WTC11 (cell line): ENCODE measurements at regions not wholly inside any gene's neighbourhood (a gene's known extent, or its start where the extent isn't known, plus 50 kb on each side); places are given as distances from the start of the nearest gene placed in this dataset.

ENCODE experiments used
- ATAC-seq: fragments of 200-7000 bp; cut with Tn5 transposase; 2 replicates; pipeline ENCODE4 v1.10.0; 2021; ENCODE audit warnings: mild to moderate bottlenecking, moderate library complexity
- CTCF ChIA-PET: fragments of 300-600 bp; sonication (Branson Sonifier 250); formaldehyde crosslinking; loops from one replicate; lab custom pipeline; 2021; ENCODE audit warnings: antibody characterized with exemption; lab: Charles Lee
- POLR2A ChIA-PET: fragments of 350-600 bp; sonication (Branson Sonifier 250); formaldehyde crosslinking; loops from one replicate; lab custom pipeline; 2021; ENCODE audit warnings: antibody characterized with exemption; lab: Charles Lee
- DNase-seq: peaks from one replicate; pipeline ENCODE4 v3.0.0; 2021; ENCODE audit warnings: low spot score
- H3K27ac Mint-ChIP-seq: 2 replicates; pipeline ENCODE4 v1.8.0; 2021; ENCODE audit warnings: mixed read lengths
- H3K27me3 Mint-ChIP-seq: 2 replicates; pipeline ENCODE4 v1.8.0; 2021; ENCODE audit warnings: low read depth, mild to moderate bottlenecking, moderate library complexity, mixed read lengths
- H3K36me3 Mint-ChIP-seq: 2 replicates; pipeline ENCODE4 v1.8.0; 2021; ENCODE audit warnings: mixed read lengths
- H3K4me1 Mint-ChIP-seq: 2 replicates; pipeline ENCODE4 v1.8.0; 2022; ENCODE audit warnings: mixed read lengths
- H3K4me3 Mint-ChIP-seq: 2 replicates; pipeline ENCODE4 v1.8.0; 2021; ENCODE audit warnings: mild to moderate bottlenecking, moderate library complexity, mixed read lengths
- H3K9me3 Mint-ChIP-seq: 2 replicates; pipeline ENCODE4 v1.8.0; 2021; ENCODE audit warnings: mixed read lengths
- ATF2 ChIP-seq: sonication (generic); formaldehyde crosslinking; IDR thresholded peaks from 2 replicates; pipeline ENCODE4 v1.8.1; 2022; ENCODE audit warnings: low read depth, missing genetic modification reagents, borderline replicate concordance
- ATF3 ChIP-seq: sonication (generic); formaldehyde crosslinking; conservative IDR thresholded peaks from 2 replicates; pipeline ENCODE4 v1.8.1; 2022; ENCODE audit warnings: mild to moderate bottlenecking, missing genetic modification reagents
- CREB1 ChIP-seq: sonication (generic); formaldehyde crosslinking; IDR thresholded peaks from 2 replicates; pipeline ENCODE4 v1.8.0; 2023; ENCODE audit warnings: mild to moderate bottlenecking, missing genetic modification reagents
- CREM ChIP-seq: sonication (generic); formaldehyde crosslinking; IDR thresholded peaks from 2 replicates; pipeline ENCODE4 v1.8.1; 2022; ENCODE audit warnings: mild to moderate bottlenecking, missing genetic modification reagents, moderate library complexity
- E2F4 ChIP-seq: sonication (generic); formaldehyde crosslinking; IDR thresholded peaks from 2 replicates; pipeline ENCODE4 v1.8.1; 2022; ENCODE audit warnings: low read depth, mild to moderate bottlenecking, moderate library complexity, missing genetic modification reagents, borderline replicate concordance
- ESRRA ChIP-seq: sonication (generic); formaldehyde crosslinking; IDR thresholded peaks from 2 replicates; pipeline ENCODE4 v1.8.1; 2022; ENCODE audit warnings: mild to moderate bottlenecking, missing genetic modification reagents, borderline replicate concordance
- FOXP1 ChIP-seq: sonication (generic); formaldehyde crosslinking; IDR thresholded peaks from 2 replicates; pipeline ENCODE4 v1.8.0; 2022; ENCODE audit warnings: missing genetic modification reagents, mild to moderate bottlenecking, moderate library complexity, borderline replicate concordance
- KAT7 ChIP-seq: sonication (generic); formaldehyde crosslinking; IDR thresholded peaks from 2 replicates; pipeline ENCODE4 v1.8.1; 2023; ENCODE audit warnings: missing genetic modification reagents, mild to moderate bottlenecking, borderline replicate concordance
- OVOL2 ChIP-seq: fragments of 250-450 bp; sonication (Bioruptor Pico); IDR thresholded peaks from 2 replicates; pipeline ENCODE4 v1.9.0; 2021; ENCODE audit warnings: mild to moderate bottlenecking, borderline replicate concordance
- SMAD3 ChIP-seq: sonication (generic); formaldehyde crosslinking; IDR thresholded peaks from 2 replicates; pipeline ENCODE4 v1.8.0; 2022; ENCODE audit warnings: missing genetic modification reagents, mild to moderate bottlenecking, borderline replicate concordance
- ZBTB21 ChIP-seq: sonication (generic); formaldehyde crosslinking; IDR thresholded peaks from 2 replicates; pipeline ENCODE4 v1.8.1; 2023; ENCODE audit warnings: mild to moderate bottlenecking, missing genetic modification reagents, borderline replicate concordance
- ZNF317 ChIP-seq: sonication (generic); formaldehyde crosslinking; IDR thresholded peaks from 2 replicates; pipeline ENCODE4 v1.8.1; 2023; ENCODE audit warnings: low read depth, mild to moderate bottlenecking, moderate library complexity, missing genetic modification reagents, borderline replicate concordance
- ZNF396 ChIP-seq: fragments of 250-450 bp; sonication (Bioruptor Pico); IDR thresholded peaks from 2 replicates; pipeline ENCODE4 v1.8.0; 2021; ENCODE audit warnings: mild to moderate bottlenecking, moderate library complexity, borderline replicate concordance
- ZNF512 ChIP-seq: sonication (generic); formaldehyde crosslinking; IDR thresholded peaks from 2 replicates; pipeline ENCODE4 v1.8.1; 2022; ENCODE audit warnings: missing genetic modification reagents, borderline replicate concordance
- TF ChIP-seq, protein P1 (sequence below): sonication (generic); formaldehyde crosslinking; IDR thresholded peaks from 2 replicates; pipeline ENCODE4 v1.8.1; 2023; ENCODE audit warnings: mild to moderate bottlenecking, missing genetic modification reagents
- TF ChIP-seq, protein P2 (sequence below): sonication (generic); formaldehyde crosslinking; IDR thresholded peaks from 2 replicates; pipeline ENCODE4 v1.8.1; 2023; ENCODE audit warnings: mild to moderate bottlenecking, missing genetic modification reagents, moderate library complexity

DNA sequence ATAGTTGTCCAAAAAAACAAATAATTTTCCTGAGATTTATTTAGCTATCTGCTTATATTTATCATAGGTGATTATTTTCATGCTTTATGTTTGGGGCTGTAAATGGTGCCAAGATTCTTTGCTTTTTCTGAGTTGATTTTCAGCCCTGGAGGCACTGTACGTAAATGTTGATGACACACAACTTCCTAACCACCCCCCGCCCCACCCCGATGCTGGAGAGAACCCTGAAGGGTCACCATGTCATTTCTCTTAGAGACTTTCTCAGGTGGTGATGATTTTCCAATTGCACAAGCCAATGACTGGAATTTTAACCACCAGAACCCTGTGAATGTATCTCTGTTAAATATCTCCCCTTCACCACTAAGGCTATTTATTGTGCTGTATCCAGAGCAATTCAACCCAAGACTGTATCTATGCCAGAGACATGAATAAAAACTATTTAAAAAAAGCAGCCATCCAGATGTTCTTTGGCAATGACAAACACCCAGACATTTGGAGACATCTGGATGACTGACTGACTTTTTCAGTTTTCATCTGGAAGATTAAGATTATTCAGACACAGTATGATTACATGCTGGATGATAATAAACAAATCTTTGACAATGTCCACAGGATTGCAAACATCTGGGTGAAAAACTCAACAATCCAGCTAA, 346.0 kb downstream of the LMX1A start:
- no peak overlapping the region for H3K4me3 Mint-ChIP-seq
- H3K36me3 Mint-ChIP-seq, result no peaks in the 10 kb centered on the region
- no peaks in the 10 kb centered on the region; the same call in 1 of the 2 replicates for H3K27me3 Mint-ChIP-seq
- no peak overlapping the region for H3K27ac Mint-ChIP-seq
- no peaks in the 10 kb centered on the region for H3K9me3 Mint-ChIP-seq
- H3K4me1 Mint-ChIP-seq, result no peaks in the 10 kb centered on the region
- ATAC-seq (no peak), DNase-seq (no peak)
- ChIA-PET CTCF (no interaction called here), POLR2A (no interaction called here)
- TF ChIP-seq ZBTB21 (no peak), ZNF317 (CRISPR knock-in tag) (no peak), ZNF512 (CRISPR knock-in tag) (no peak), CREB1 (CRISPR knock-in tag) (no peak), ATF3 (CRISPR knock-in tag) (no peak), ESRRA (no peak), CREM (CRISPR knock-in tag) (no peak), E2F4 (CRISPR knock-in tag) (no peak), OVOL2 (no peak), SMAD3 (CRISPR knock-in tag) (no peak), ZNF396 (CRISPR knock-in tag) (no peak)
- TF ChIP-seq, protein P1, sequence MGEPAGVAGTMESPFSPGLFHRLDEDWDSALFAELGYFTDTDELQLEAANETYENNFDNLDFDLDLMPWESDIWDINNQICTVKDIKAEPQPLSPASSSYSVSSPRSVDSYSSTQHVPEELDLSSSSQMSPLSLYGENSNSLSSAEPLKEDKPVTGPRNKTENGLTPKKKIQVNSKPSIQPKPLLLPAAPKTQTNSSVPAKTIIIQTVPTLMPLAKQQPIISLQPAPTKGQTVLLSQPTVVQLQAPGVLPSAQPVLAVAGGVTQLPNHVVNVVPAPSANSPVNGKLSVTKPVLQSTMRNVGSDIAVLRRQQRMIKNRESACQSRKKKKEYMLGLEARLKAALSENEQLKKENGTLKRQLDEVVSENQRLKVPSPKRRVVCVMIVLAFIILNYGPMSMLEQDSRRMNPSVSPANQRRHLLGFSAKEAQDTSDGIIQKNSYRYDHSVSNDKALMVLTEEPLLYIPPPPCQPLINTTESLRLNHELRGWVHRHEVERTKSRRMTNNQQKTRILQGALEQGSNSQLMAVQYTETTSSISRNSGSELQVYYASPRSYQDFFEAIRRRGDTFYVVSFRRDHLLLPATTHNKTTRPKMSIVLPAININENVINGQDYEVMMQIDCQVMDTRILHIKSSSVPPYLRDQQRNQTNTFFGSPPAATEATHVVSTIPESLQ (CRISPR knock-in tag), result no peak
- TF ChIP-seq, protein P2, sequence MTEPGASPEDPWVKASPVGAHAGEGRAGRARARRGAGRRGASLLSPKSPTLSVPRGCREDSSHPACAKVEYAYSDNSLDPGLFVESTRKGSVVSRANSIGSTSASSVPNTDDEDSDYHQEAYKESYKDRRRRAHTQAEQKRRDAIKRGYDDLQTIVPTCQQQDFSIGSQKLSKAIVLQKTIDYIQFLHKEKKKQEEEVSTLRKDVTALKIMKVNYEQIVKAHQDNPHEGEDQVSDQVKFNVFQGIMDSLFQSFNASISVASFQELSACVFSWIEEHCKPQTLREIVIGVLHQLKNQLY (CRISPR knock-in tag), result no peak

- no peak for DNase-seq
- ChIA-PET CTCF (no interaction called here), POLR2A (interaction anchor here (0.6 to 0.7 kb wide), 3 partner anchors 66 to 523 kb away, joined by 3 to 4 read pairs (median 3); no protein-coding TSS in a partner anchor)
- H3K4me1 Mint-ChIP-seq, result no peaks in the 10 kb centered on the region
- H3K27ac Mint-ChIP-seq, result no peak overlapping the region
- no peak for TF ChIP-seq FOXP1
- TF ChIP-seq ATF2, result no peak
- no peak for TF ChIP-seq KAT7 (CRISPR knock-in tag)
- no peaks in the 10 kb centered on the region for H3K27me3 Mint-ChIP-seq
- ATAC-seq, result no peak
- H3K9me3 Mint-ChIP-seq, result peaks cover 11% of the 10 kb centered on the region
- H3K36me3 Mint-ChIP-seq, result no peaks in the 10 kb centered on the region
- H3K4me3 Mint-ChIP-seq, result no peak overlapping the region
Observed at GRCh38 chr1:165006831-165007230, 349.7 kb downstream of the LMX1A start.
